HCT116 (cell line): ENCODE measurements at regions not wholly inside any gene's neighbourhood (a gene's known extent, or its start where the extent isn't known, plus 50 kb on each side); places are given as distances from the start of the nearest gene placed in this dataset.

Source experiments
- ATAC-seq: fragments of 200-7000 bp; cut with Tn5 transposase; 2 replicates; pipeline ENCODE4 v1.9.1; 2020; ENCODE audit warnings: mild to moderate bottlenecking, moderate library complexity
- BruUV-seq: library from RNA; stranded (reverse); fragments of 400-500 nt; replicated peaks from 2 replicates; lab custom pipeline; 2021; lab: Mats Ljungman, UMichigan
- CTCF ChIA-PET: fragments of 300-600 bp; sonication (Branson Sonifier 250); formaldehyde crosslinking; loops from one replicate; lab custom pipeline; 2021; ENCODE audit warnings: antibody characterized with exemption; lab: Charles Lee
- POLR2A ChIA-PET: fragments of 300-600, 350-600 bp; sonication (Branson Sonifier 250); formaldehyde crosslinking; loops from one replicate; lab custom pipeline; 2021; ENCODE audit warnings: antibody characterized with exemption; lab: Charles Lee
- RAD21 ChIA-PET, 2 experiments: fragments of 300-600 bp; sonication (Branson Sonifier 250); formaldehyde crosslinking; loops; one replicate each; lab custom pipeline; 2023; ENCODE audit warnings: low total read pairs in 2 of 2; ENCODE audit not compliant: uncharacterized antibody in 2 of 2, unreplicated experiment in 2 of 2, low non-redundant PET in 1 of 2; lab: Charles Lee
- DNase-seq: peaks from one replicate; pipeline ENCODE4 v3.0.0-alpha.2; 2010; ENCODE audit warnings: low read depth, low spot score
- H2AFZ ChIP-seq: fragments of 200-600 bp; shearing (Covaris generic), sonication (generic); 2 replicates; pipeline ENCODE4 v1.6.1; 2017; ENCODE audit warnings: low read depth, mixed run types, mixed read lengths, antibody characterized with exemption, low read length; ENCODE audit not compliant: poor library complexity, severe bottlenecking
- H3K27ac ChIP-seq: 2 replicates; pipeline ENCODE4 v1.5.1; 2012; ENCODE audit warnings: low read depth, low read length
- H3K27me3 ChIP-seq: fragments of 200-600 bp; sonication (generic); 2 replicates; pipeline ENCODE4 v1.6.1; 2016; ENCODE audit warnings: mixed run types, low read length, mixed read lengths; ENCODE audit not compliant: insufficient read depth
- H3K36me3 ChIP-seq, 2 experiments: fragments of 200-500 bp in 1 of 2; fragments of 200-600 bp in 1 of 2; sonication (Bioruptor generic) in 1 of 2; sonication (generic) in 1 of 2; 2 replicates each; pipeline versions ENCODE4 v1.5.1 to v1.6.1; 2014 to 2016; ENCODE audit warnings: low read length in 2 of 2, inconsistent platforms in 1 of 2, mixed read lengths in 1 of 2, mixed run types in 1 of 2; ENCODE audit not compliant: insufficient read depth in 2 of 2, control insufficient read depth in 1 of 2
- H3K4me1 ChIP-seq, 2 experiments: fragments of 200-600 bp in 1 of 2; sonication (generic) in 1 of 2; 2 replicates each; pipeline versions ENCODE4 v1.5.1 to v1.6.1; 2012 to 2017; ENCODE audit warnings: low read length in 2 of 2, inconsistent platforms in 1 of 2, mild to moderate bottlenecking in 1 of 2, mixed read lengths in 1 of 2, mixed run types in 1 of 2, moderate library complexity in 1 of 2; ENCODE audit not compliant: insufficient read depth in 2 of 2, control insufficient read depth in 1 of 2
- H3K4me2 ChIP-seq: fragments of 200-600 bp; sonication (generic); 2 replicates; pipeline ENCODE4 v1.6.1; 2017; ENCODE audit warnings: mixed run types, low read length, mixed read lengths
- H3K4me3 ChIP-seq, 2 experiments: fragments of 200-600 bp in 1 of 2; sonication (generic) in 1 of 2; replicated peaks in 1 of 2; 2 replicates each; pipeline ENCODE4 v1.5.1; 2011 to 2016; ENCODE audit warnings: low read length in 2 of 2, control low read depth in 1 of 2, low read depth in 1 of 2, mild to moderate bottlenecking in 1 of 2, mixed read lengths in 1 of 2, mixed run types in 1 of 2
- H3K79me2 ChIP-seq: fragments of 200-600 bp; sonication (generic); 2 replicates; pipeline ENCODE4 v1.6.1; 2017; ENCODE audit warnings: mild to moderate bottlenecking, mixed run types, low read length, moderate library complexity, mixed read lengths; ENCODE audit not compliant: insufficient read depth
- H3K9ac ChIP-seq: fragments of 200-600 bp; sonication (generic); 2 replicates; pipeline ENCODE4 v1.6.1; 2016; ENCODE audit warnings: low read length, mixed read lengths
- H3K9me2 ChIP-seq: fragments of 200-600 bp; sonication (generic), shearing (Covaris generic); 2 replicates; pipeline ENCODE4 v1.6.1; 2017; ENCODE audit warnings: mixed run types, mild to moderate bottlenecking, moderate library complexity; ENCODE audit not compliant: insufficient read depth
- H3K9me3 ChIP-seq, 2 experiments: fragments of 200-500 bp in 1 of 2; fragments of 200-600 bp in 1 of 2; sonication (Bioruptor generic) in 1 of 2; sonication (generic) in 1 of 2; 2 replicates each; pipeline ENCODE4 v1.6.1; 2014 to 2017; ENCODE audit warnings: low read length in 2 of 2, mixed read lengths in 2 of 2, inconsistent platforms in 1 of 2, low read depth in 1 of 2, mild to moderate bottlenecking in 1 of 2, mixed run types in 1 of 2, moderate library complexity in 1 of 2; ENCODE audit not compliant: control insufficient read depth in 1 of 2, insufficient read depth in 1 of 2
- H4K20me1 ChIP-seq: fragments of 200-600 bp; sonication (generic), shearing (Covaris generic); 2 replicates; pipeline ENCODE4 v1.6.1; 2017; ENCODE audit warnings: mixed run types, mild to moderate bottlenecking, moderate library complexity; ENCODE audit not compliant: insufficient read depth
- CBX3 ChIP-seq: IDR thresholded peaks from 2 replicates; pipeline ENCODE4 v1.6.1; 2012; ENCODE audit warnings: low read depth
- CEBPB ChIP-seq: IDR thresholded peaks from 2 replicates; pipeline ENCODE4 v1.6.1; 2012; ENCODE audit warnings: low read depth
- EGR1 ChIP-seq: IDR thresholded peaks from 2 replicates; pipeline ENCODE4 v1.6.1; 2012; ENCODE audit warnings: low read depth
- ELF1 ChIP-seq: IDR thresholded peaks from 2 replicates; pipeline ENCODE4 v1.6.1; 2012; ENCODE audit warnings: low read depth, borderline replicate concordance
- EZH2 ChIP-seq: fragments of 200-600 bp; sonication (generic); IDR thresholded peaks from 2 replicates; pipeline ENCODE4 v1.6.1; 2017; ENCODE audit warnings: antibody characterized with exemption, mixed run types
- EZH2phosphoT487 ChIP-seq: fragments of 200-600 bp; IDR thresholded peaks from 2 replicates; pipeline ENCODE4 v1.6.1; 2018; ENCODE audit warnings: antibody characterized with exemption, borderline replicate concordance
- FOSL1 ChIP-seq: IDR thresholded peaks from 2 replicates; pipeline ENCODE4 v1.6.1; 2012; ENCODE audit warnings: low read depth
- POLR2A ChIP-seq: IDR thresholded peaks from 2 replicates; pipeline ENCODE4 v1.7.0; 2011; ENCODE audit warnings: borderline replicate concordance; ENCODE audit not compliant: insufficient read depth, insufficient read length; ENCODE audit errors: extremely low read depth
- POLR2AphosphoS5 ChIP-seq: IDR thresholded peaks from 2 replicates; pipeline ENCODE4 v1.6.1; 2011; ENCODE audit warnings: mild to moderate bottlenecking, low read depth, low read length, moderate library complexity
- RAD21 ChIP-seq: IDR thresholded peaks from 2 replicates; pipeline ENCODE4 v1.6.1; 2012; ENCODE audit warnings: low read depth, mild to moderate bottlenecking
- SIN3A ChIP-seq: IDR thresholded peaks from 2 replicates; pipeline ENCODE4 v1.6.1; 2012; ENCODE audit warnings: low read depth
- SP1 ChIP-seq: IDR thresholded peaks from 2 replicates; pipeline ENCODE4 v1.6.1; 2012; ENCODE audit warnings: low read depth
- SRF ChIP-seq: IDR thresholded peaks from 2 replicates; pipeline ENCODE4 v1.6.1; 2012; ENCODE audit warnings: low read depth
- YY1 ChIP-seq: IDR thresholded peaks from 2 replicates; pipeline ENCODE4 v1.6.1; 2011; ENCODE audit warnings: low read length, low read depth, moderate library complexity, mild to moderate bottlenecking; ENCODE audit not compliant: insufficient replicate concordance; ENCODE audit errors: extremely low read depth
- ZBTB33 ChIP-seq: IDR thresholded peaks from 2 replicates; pipeline ENCODE4 v1.6.1; 2011; ENCODE audit warnings: mild to moderate bottlenecking, low read length, moderate library complexity; ENCODE audit not compliant: insufficient replicate concordance; ENCODE audit errors: extremely low read depth
- ZFX ChIP-seq: fragments of 450-650 bp; IDR thresholded peaks from 2 replicates; pipeline ENCODE4 v1.6.1; 2017
- ZNF274 ChIP-seq: fragments of 200-500 bp; sonication (Bioruptor generic); IDR thresholded peaks from 2 replicates; pipeline ENCODE4 v1.6.1; 2014; ENCODE audit warnings: mild to moderate bottlenecking, low read depth, low read length, inconsistent platforms
- intact Hi-C: fragments of 100-400 bp; cut with micrococcal nuclease; formaldehyde crosslinking; loops from 2 replicates; pipeline ENCODE4 v1.10.0; 2022
- TF ChIP-seq, protein P1 (sequence below), 3 experiments: fragments of 200-600 bp in 1 of 3; sonication (generic) in 1 of 3; IDR thresholded peaks in 2 of 3; conservative IDR thresholded peaks in 1 of 3; 2 replicates each; pipeline ENCODE4 v1.5.1; 2012 to 2017; ENCODE audit warnings: low read depth in 2 of 3, low read length in 2 of 3, antibody characterized with exemption in 1 of 3, borderline replicate concordance in 1 of 3, control low read depth in 1 of 3, mild to moderate bottlenecking in 1 of 3, mixed read lengths in 1 of 3, mixed run types in 1 of 3, moderate library complexity in 1 of 3; ENCODE audit not compliant: insufficient read depth in 1 of 3
- TF ChIP-seq, protein P2 (sequence below): IDR thresholded peaks from 2 replicates; pipeline ENCODE4 v1.6.1; 2012; ENCODE audit warnings: low read depth

- ATAC-seq (no peak), DNase-seq (no peak)
- Histone ChIP-seq H4K20me1 (no peaks in the 10 kb centered on the region), H3K9ac (no peak overlapping the region), H3K27me3 (no peaks in the 10 kb centered on the region), H3K36me3 (no peaks in the 10 kb centered on the region), H3K79me2 (no peaks in the 10 kb centered on the region), H3K9me3 (no peaks in the 10 kb centered on the region)
- CTCF ChIA-PET = interaction anchor here (1.0 kb wide), 1 partner anchor 397 kb away, joined by 3 read pairs; no protein-coding TSS in a partner anchor
- no peak for TF ChIP-seq SIN3A
- TF ChIP-seq FOSL1 = no peak
- no peak for TF ChIP-seq SRF
- no peak for TF ChIP-seq ZFX
- no peak for TF ChIP-seq ZBTB33
- TF ChIP-seq EZH2phosphoT487 = no peak
- TF ChIP-seq ELF1 = no peak
- TF ChIP-seq CEBPB = no peak
- TF ChIP-seq, protein P1, sequence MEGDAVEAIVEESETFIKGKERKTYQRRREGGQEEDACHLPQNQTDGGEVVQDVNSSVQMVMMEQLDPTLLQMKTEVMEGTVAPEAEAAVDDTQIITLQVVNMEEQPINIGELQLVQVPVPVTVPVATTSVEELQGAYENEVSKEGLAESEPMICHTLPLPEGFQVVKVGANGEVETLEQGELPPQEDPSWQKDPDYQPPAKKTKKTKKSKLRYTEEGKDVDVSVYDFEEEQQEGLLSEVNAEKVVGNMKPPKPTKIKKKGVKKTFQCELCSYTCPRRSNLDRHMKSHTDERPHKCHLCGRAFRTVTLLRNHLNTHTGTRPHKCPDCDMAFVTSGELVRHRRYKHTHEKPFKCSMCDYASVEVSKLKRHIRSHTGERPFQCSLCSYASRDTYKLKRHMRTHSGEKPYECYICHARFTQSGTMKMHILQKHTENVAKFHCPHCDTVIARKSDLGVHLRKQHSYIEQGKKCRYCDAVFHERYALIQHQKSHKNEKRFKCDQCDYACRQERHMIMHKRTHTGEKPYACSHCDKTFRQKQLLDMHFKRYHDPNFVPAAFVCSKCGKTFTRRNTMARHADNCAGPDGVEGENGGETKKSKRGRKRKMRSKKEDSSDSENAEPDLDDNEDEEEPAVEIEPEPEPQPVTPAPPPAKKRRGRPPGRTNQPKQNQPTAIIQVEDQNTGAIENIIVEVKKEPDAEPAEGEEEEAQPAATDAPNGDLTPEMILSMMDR (IDR thresholded peaks at IDR 0.05 in 2 of 3, conservative IDR thresholded peaks at IDR 0.05 in 1 of 3; ENCODE audit: borderline replicate concordance in 1 of 3, insufficient read depth in 1 of 3, low read depth in 2 of 3, low read length in 2 of 3) = no peak
- TF ChIP-seq ZNF274 = no peak
- TF ChIP-seq CBX3 = no peak
- TF ChIP-seq SP1 = no peak
- no peak for TF ChIP-seq EZH2
- TF ChIP-seq, protein P2, sequence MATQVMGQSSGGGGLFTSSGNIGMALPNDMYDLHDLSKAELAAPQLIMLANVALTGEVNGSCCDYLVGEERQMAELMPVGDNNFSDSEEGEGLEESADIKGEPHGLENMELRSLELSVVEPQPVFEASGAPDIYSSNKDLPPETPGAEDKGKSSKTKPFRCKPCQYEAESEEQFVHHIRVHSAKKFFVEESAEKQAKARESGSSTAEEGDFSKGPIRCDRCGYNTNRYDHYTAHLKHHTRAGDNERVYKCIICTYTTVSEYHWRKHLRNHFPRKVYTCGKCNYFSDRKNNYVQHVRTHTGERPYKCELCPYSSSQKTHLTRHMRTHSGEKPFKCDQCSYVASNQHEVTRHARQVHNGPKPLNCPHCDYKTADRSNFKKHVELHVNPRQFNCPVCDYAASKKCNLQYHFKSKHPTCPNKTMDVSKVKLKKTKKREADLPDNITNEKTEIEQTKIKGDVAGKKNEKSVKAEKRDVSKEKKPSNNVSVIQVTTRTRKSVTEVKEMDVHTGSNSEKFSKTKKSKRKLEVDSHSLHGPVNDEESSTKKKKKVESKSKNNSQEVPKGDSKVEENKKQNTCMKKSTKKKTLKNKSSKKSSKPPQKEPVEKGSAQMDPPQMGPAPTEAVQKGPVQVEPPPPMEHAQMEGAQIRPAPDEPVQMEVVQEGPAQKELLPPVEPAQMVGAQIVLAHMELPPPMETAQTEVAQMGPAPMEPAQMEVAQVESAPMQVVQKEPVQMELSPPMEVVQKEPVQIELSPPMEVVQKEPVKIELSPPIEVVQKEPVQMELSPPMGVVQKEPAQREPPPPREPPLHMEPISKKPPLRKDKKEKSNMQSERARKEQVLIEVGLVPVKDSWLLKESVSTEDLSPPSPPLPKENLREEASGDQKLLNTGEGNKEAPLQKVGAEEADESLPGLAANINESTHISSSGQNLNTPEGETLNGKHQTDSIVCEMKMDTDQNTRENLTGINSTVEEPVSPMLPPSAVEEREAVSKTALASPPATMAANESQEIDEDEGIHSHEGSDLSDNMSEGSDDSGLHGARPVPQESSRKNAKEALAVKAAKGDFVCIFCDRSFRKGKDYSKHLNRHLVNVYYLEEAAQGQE = no peak
- no peak for TF ChIP-seq YY1
- TF ChIP-seq POLR2AphosphoS5 = no peak
- no peak for TF ChIP-seq POLR2A
- no peak for TF ChIP-seq RAD21
- TF ChIP-seq EGR1 = no peak
- TF ChIP-seq, all 23 proteins: peak for 0
- POLR2A ChIA-PET = interaction anchor here (1.1 to 30.6 kb wide), 5 partner anchors 10 to 50 kb away, joined by 3 to 680 read pairs (median 4); partner anchors contain the start of genes FLOT1 and IER3
- H2AFZ ChIP-seq = no peak overlapping the region
- intact Hi-C loops = no loop called here
- RAD21 ChIA-PET = no interaction called here
- H3K4me3 ChIP-seq = no peak overlapping the region
- no peak overlapping the region for H3K4me2 ChIP-seq
- no peak overlapping the region for H3K27ac ChIP-seq
- H3K4me1 ChIP-seq = peaks cover 7 to 15% of the 10 kb centered on the region in 2 experiments; a peak in 3 of 4 replicates
- H3K9me2 ChIP-seq = no peaks in the 10 kb centered on the region
- BruUV-seq = no TSS peak
These were observed 51.4 kb upstream of the IER3 start for GRCh38 chr6:30795549-30796293.
